Tibial nerve (tissue), 4 donors: ENCODE measurements at regions not wholly inside any gene's neighbourhood (a gene's known extent, or its start where the extent isn't known, plus 50 kb on each side); places are given as distances from the start of the nearest gene placed in this dataset.

Source experiments
- DNase-seq, 2 donors: peaks; one replicate each; pipeline ENCODE4 v3.0.0-alpha.2; 2019; ENCODE audit warnings: low spot score in 2 of 2
- H3K27ac ChIP-seq, 4 donors: fragments of 200-600 bp; sonication (generic) in 3 of 4; one replicate each; pipeline ENCODE4 v1.5.1; 2017 to 2019; ENCODE audit warnings: mild to moderate bottlenecking in 1 of 4
- H3K27me3 ChIP-seq, 2 donors: fragments of 200-600 bp; sonication (generic) in 1 of 2; one replicate each; pipeline versions ENCODE4 v1.5.1 to v1.6.0; 2017 to 2019
- H3K36me3 ChIP-seq, 3 donors: fragments of 200-600 bp; sonication (generic); one replicate each; pipeline ENCODE4 v1.5.1; 2018 to 2019
- H3K4me1 ChIP-seq, 4 donors: fragments of 200-600 bp; sonication (generic) in 3 of 4; one replicate each; pipeline ENCODE4 v1.5.1; 2017 to 2019
- H3K4me3 ChIP-seq, 4 donors: fragments of 200-600 bp; sonication (generic) in 3 of 4; one replicate each; pipeline ENCODE4 v1.5.1; 2017 to 2019; ENCODE audit warnings: mild to moderate bottlenecking in 1 of 4, moderate library complexity in 1 of 4
- H3K9me3 ChIP-seq, 4 donors: fragments of 200-600 bp; sonication (generic) in 3 of 4; one replicate each; pipeline ENCODE4 v1.5.1; 2017 to 2019
- CTCF ChIP-seq, 5 experiments: fragments of 200-600 bp in 3 of 5; fragments of 450-650 bp in 2 of 5; sonication (generic) in 3 of 5; IDR thresholded peaks; one replicate each; pipeline ENCODE4 v1.5.1; 2016 to 2019; ENCODE audit warnings: antibody characterized with exemption in 5 of 5, mild to moderate bottlenecking in 3 of 5, moderate library complexity in 2 of 5
- EP300 ChIP-seq, 2 donors: sonication (generic); formaldehyde crosslinking; IDR thresholded peaks; one replicate each; pipeline ENCODE4 v1.6.1; 2017; ENCODE audit warnings: antibody characterized with exemption in 2 of 2, mild to moderate bottlenecking in 1 of 2
- POLR2A ChIP-seq, 2 donors: fragments of 450-650 bp; IDR thresholded peaks; one replicate each; pipeline ENCODE4 v1.6.1; 2017; ENCODE audit warnings: antibody characterized with exemption in 2 of 2, mild to moderate bottlenecking in 2 of 2, moderate library complexity in 2 of 2
- WGBS, 2 donors: methylation state at CpG; one replicate each; pipeline ENCODE4 v1.1.5; 2018; 5-methylcytosine and 5-hydroxymethylcytosine counted together

DNA sequence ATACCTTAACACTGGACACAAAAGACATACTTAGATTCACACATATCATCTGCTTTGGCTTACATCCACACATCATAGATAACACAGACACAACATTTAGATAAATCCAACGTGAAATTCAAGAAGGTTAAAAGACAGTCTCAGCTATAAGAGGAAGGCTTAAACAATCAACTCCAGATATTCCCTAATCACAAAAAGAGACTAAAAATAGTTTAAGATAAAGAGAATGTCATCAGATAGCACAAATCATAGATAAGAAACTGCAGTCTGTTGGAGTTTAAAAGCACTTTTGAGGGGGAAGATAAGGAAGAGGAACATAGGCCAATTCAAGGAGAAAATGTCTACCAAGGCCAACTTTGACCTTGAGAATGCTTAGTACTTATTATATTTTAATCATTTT is 504.8 kb downstream of the JRKL start:
- Histone ChIP-seq H3K27me3 (no peaks in the 10 kb centered on the region), H3K9me3 (no peaks in the 10 kb centered on the region), H3K4me3 (no peak overlapping the region), H3K4me1 (no peaks in the 10 kb centered on the region), H3K27ac (no peak overlapping the region), H3K36me3 (no peaks in the 10 kb centered on the region)
- TF ChIP-seq EP300 (IDR thresholded peaks at IDR 0.05) (no peak), CTCF (IDR thresholded peaks at IDR 0.05) (no peak), POLR2A (IDR thresholded peaks at IDR 0.05) (no peak)
- WGBS, 2 donors = 47 to 49% methylated on average over 1 of the region's 1 CpG
- DNase-seq = no peak

GRCh38 chr11:96899971-96900370 is 510.2 kb downstream of the JRKL start:
- Histone ChIP-seq H3K27me3 (no peaks in the 10 kb centered on the region), H3K4me3 (no peak overlapping the region), H3K9me3 (peaks cover 0 to 5% (median 0%) of the 10 kb centered on the region in 4 donors), H3K27ac (no peak overlapping the region), H3K4me1 (no peaks in the 10 kb centered on the region), H3K36me3 (no peaks in the 10 kb centered on the region)
- TF ChIP-seq POLR2A (IDR thresholded peaks at IDR 0.05) = no peak
- TF ChIP-seq EP300 (IDR thresholded peaks at IDR 0.05) = no peak
- no peak for TF ChIP-seq CTCF (IDR thresholded peaks at IDR 0.05)
- DNase-seq = no peak
- 89 to 90% methylated on average over 5 of the region's 5 CpGs for WGBS, 2 donors

DNA sequence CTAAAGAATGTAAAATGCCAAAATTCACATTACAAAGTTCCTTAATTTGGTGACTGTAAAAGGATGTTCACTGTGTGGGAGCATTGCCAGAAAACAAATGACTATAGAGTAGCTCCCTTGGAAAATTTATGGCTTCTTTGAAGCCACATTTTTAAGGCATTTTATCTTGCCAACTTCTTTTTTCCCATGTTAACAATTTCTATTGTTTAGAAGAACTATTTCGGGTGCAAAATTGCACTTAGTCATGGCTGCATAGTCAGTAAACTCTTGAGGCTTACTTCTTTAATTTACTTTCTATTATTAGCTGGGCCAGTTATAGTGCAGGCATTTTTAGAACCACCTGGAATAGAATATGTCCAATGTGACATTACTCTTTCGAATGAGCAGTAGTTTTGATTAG is 515.3 kb downstream of the JRKL start:
- Histone ChIP-seq H3K27ac (no peak overlapping the region), H3K27me3 (no peaks in the 10 kb centered on the region), H3K9me3 (peaks cover 0 to 7% (median 0%) of the 10 kb centered on the region in 4 donors), H3K4me1 (no peaks in the 10 kb centered on the region), H3K36me3 (no peaks in the 10 kb centered on the region), H3K4me3 (no peak overlapping the region)
- WGBS, 2 donors = 13 to 21% methylated on average over 2 of the region's 2 CpGs
- no peak for DNase-seq
- no peak for TF ChIP-seq CTCF (IDR thresholded peaks at IDR 0.05)
- no peak for TF ChIP-seq POLR2A (IDR thresholded peaks at IDR 0.05)
- no peak for TF ChIP-seq EP300 (IDR thresholded peaks at IDR 0.05)

DNA sequence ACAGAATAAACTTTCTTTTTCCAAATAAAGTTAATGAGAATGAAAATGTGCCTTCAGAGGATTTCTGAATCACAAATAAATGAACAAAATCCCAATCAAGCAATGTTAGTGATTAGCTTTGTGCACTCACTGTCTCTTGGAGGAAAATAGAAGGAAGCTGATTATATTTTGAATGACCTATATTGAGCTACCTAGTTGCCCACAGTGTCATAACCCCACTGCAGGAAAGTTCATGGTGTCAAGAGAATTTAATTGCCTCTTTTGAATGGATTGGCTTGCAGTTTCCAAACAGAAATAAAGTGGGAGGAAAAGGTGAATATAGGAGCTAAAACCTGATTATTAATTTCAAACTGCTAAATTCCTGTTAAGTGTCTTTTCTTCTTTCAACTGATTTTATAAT is 515.9 kb downstream of the JRKL start:
- Histone ChIP-seq H3K27me3 (no peaks in the 10 kb centered on the region), H3K9me3 (peaks cover 0 to 7% (median 0%) of the 10 kb centered on the region in 4 donors), H3K4me1 (no peaks in the 10 kb centered on the region), H3K27ac (no peak overlapping the region), H3K4me3 (no peak overlapping the region), H3K36me3 (no peaks in the 10 kb centered on the region)
- DNase-seq = no peak
- TF ChIP-seq CTCF (IDR thresholded peaks at IDR 0.05) (no peak), POLR2A (IDR thresholded peaks at IDR 0.05) (no peak), EP300 (IDR thresholded peaks at IDR 0.05) (no peak)

DNA sequence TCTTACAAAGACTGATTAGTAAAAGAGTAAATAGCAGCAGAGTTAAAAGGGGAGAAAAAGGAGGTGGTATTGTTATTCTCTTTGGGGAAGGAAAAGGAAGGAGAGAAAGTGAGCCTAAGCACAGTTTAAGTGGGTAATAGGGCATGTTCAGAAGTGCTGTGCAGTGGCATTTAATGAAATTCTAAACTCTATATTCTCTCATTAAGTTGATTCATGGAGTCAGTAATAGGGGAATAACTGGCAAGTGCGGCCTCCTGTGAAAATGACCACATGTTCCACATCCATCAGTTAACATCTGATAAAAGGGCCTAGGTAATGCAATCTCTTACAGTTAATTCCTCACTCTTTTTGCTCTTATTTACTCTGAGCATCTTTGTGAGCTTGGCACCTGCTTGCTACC is 516.7 kb downstream of the JRKL start:
- no peaks in the 10 kb centered on the region for H3K4me1 ChIP-seq
- H3K27me3 ChIP-seq = no peaks in the 10 kb centered on the region
- DNase-seq = no peak
- no peaks in the 10 kb centered on the region for H3K36me3 ChIP-seq
- no peak overlapping the region for H3K4me3 ChIP-seq
- TF ChIP-seq EP300 (IDR thresholded peaks at IDR 0.05) (no peak), CTCF (IDR thresholded peaks at IDR 0.05) (no peak), POLR2A (IDR thresholded peaks at IDR 0.05) (no peak)
- H3K9me3 ChIP-seq = peaks cover 0 to 7% (median 0%) of the 10 kb centered on the region in 4 donors
- 83 to 93% methylated on average over 1 of the region's 1 CpG for WGBS, 2 donors
- no peak overlapping the region for H3K27ac ChIP-seq
